Common myeloid progenitor, CD34-positive (primary cell): ENCODE measurements at regions not wholly inside any gene's neighbourhood (a gene's known extent, or its start where the extent isn't known, plus 50 kb on each side); places are given as distances from the start of the nearest gene placed in this dataset.

ENCODE experiments used
- CTCF ChIA-PET: fragments of 350-600 bp; sonication (Branson Sonifier 250); formaldehyde crosslinking; loops from one replicate; lab custom pipeline; 2021; ENCODE audit warnings: antibody characterized with exemption; lab: Charles Lee
- POLR2A ChIA-PET: fragments of 350-600 bp; sonication (Branson Sonifier 250); formaldehyde crosslinking; loops from one replicate; lab custom pipeline; 2021; ENCODE audit warnings: antibody characterized with exemption; lab: Charles Lee
- DNase-seq, 3 donors: peaks; one replicate each; pipeline versions ENCODE4 v3.0.0 to v3.0.0-alpha.2; 2013
- H3K27ac ChIP-seq, 2 experiments: 1 replicate in 1 of 2; 2 replicates in 1 of 2; pipeline ENCODE4 v1.7.0; 2013; ENCODE audit warnings: inconsistent platforms in 2 of 2, low read length in 2 of 2, mild to moderate bottlenecking in 2 of 2, low read depth in 1 of 2, moderate library complexity in 1 of 2; ENCODE audit not compliant: severe bottlenecking in 2 of 2, insufficient read depth in 1 of 2, poor library complexity in 1 of 2
- H3K27me3 ChIP-seq, 5 experiments: replicated peaks in 2 of 5; 1 replicate in 3 of 5; 2 replicates in 2 of 5; pipeline versions ENCODE4 v1.6.1 to v1.7.0; 2013; ENCODE audit warnings: low read length in 4 of 5, mild to moderate bottlenecking in 2 of 5, moderate library complexity in 2 of 5, inconsistent platforms in 1 of 5; ENCODE audit not compliant: insufficient read depth in 5 of 5, control insufficient read depth in 4 of 5
- H3K36me3 ChIP-seq, 4 experiments: 1 replicate in 2 of 4; 2 replicates in 2 of 4; pipeline versions ENCODE4 v1.6.1 to v1.7.0; 2013; ENCODE audit warnings: low read length in 3 of 4, control low read depth in 1 of 4, mild to moderate bottlenecking in 1 of 4; ENCODE audit not compliant: control insufficient read depth in 4 of 4, insufficient read depth in 4 of 4
- H3K4me1 ChIP-seq, 4 experiments: 1 replicate in 3 of 4; 2 replicates in 1 of 4; pipeline versions ENCODE4 v1.6.1 to v1.7.1; 2013; ENCODE audit warnings: low read length in 3 of 4, mild to moderate bottlenecking in 3 of 4, control low read depth in 1 of 4, inconsistent platforms in 1 of 4, moderate library complexity in 1 of 4; ENCODE audit not compliant: control insufficient read depth in 4 of 4, insufficient read depth in 4 of 4; ENCODE audit errors: control extremely low read depth in 1 of 4
- H3K4me3 ChIP-seq, 7 experiments: 1 replicate in 4 of 7; 2 replicates in 3 of 7; pipeline versions ENCODE4 v1.5.1 to v1.7.0; 2013; ENCODE audit warnings: mild to moderate bottlenecking in 7 of 7, low read length in 6 of 7, moderate library complexity in 6 of 7, inconsistent platforms in 2 of 7, low read depth in 2 of 7, control low read depth in 1 of 7; ENCODE audit not compliant: insufficient read depth in 4 of 7, control insufficient read depth in 1 of 7; ENCODE audit errors: extremely low read depth in 1 of 7
- H3K9me3 ChIP-seq, 5 experiments: 1 replicate in 4 of 5; 2 replicates in 1 of 5; pipeline versions ENCODE4 v1.6.1 to v1.7.1; 2013; ENCODE audit warnings: low read length in 4 of 5, mild to moderate bottlenecking in 2 of 5, inconsistent platforms in 1 of 5, low read depth in 1 of 5, moderate library complexity in 1 of 5; ENCODE audit not compliant: control insufficient read depth in 4 of 5, insufficient read depth in 2 of 5; ENCODE audit errors: control extremely low read depth in 1 of 5
- WGBS: methylation state at CpG from one replicate; pipeline ENCODE4 v1.1.5; 2013; ENCODE audit not compliant: insufficient coverage; 5-methylcytosine and 5-hydroxymethylcytosine counted together

DNA sequence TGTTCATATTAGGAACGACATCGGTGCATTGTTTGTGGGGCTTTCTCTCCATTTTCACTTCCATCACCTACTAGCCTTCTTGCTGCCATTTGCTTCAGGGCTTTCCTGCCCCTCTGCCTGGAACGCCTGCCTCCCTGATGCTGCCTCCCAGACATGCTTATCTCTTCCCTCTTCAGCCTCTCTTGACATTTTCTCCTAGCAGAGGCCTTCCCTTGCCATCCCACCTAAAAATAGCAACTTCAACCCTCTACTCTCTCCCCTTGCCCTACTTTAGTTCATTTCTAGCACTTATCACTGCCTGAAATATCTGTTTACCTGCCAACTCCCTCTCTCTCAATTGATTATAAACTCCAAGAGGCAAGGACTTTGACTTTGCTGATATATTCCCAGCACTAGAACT, 210.3 kb downstream of the SP3 start:
- H3K27ac ChIP-seq, result no peak overlapping the region
- H3K4me3 ChIP-seq, result no peak overlapping the region
- WGBS, result 88% methylated on average over 2 of the region's 3 CpGs
- POLR2A ChIA-PET, result no interaction called here
- no peaks in the 10 kb centered on the region for H3K9me3 ChIP-seq
- no peaks in the 10 kb centered on the region for H3K36me3 ChIP-seq
- CTCF ChIA-PET, result interaction anchor here (2.1 kb wide), 1 partner anchor 9 kb away, joined by 6 read pairs; no protein-coding TSS in a partner anchor
- no peaks in the 10 kb centered on the region for H3K4me1 ChIP-seq
- DNase-seq, result no peak
- peaks cover 0 to 10% (median 6%) of the 10 kb centered on the region in 5 experiments for H3K27me3 ChIP-seq

DNA sequence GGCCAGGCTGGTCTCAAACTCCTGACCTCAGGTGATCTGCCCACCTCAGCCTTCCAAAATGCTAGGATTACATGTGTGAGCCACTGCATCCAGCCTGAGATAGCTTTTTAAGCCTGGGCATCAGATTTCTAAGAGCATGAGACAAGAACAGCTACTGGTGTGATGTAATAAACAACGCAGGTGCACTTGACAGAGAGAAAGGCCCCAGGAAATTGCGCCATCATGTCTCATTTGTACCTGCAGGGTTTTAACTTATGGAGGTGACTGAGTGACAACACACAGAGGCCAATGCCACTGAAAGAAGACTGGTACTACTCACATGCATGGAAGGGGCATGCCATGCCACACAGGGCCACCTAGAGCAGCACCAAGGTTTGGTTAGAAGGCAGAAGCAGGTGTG, 209.4 kb downstream of the SP3 start:
- Histone ChIP-seq H3K9me3 (no peaks in the 10 kb centered on the region), H3K4me1 (no peaks in the 10 kb centered on the region), H3K4me3 (no peak overlapping the region), H3K27me3 (peaks cover 0 to 12% (median 4%) of the 10 kb centered on the region in 5 experiments), H3K36me3 (no peaks in the 10 kb centered on the region), H3K27ac (no peak overlapping the region)
- DNase-seq, result no peak
- CTCF ChIA-PET, result no interaction called here
- POLR2A ChIA-PET, result no interaction called here
- WGBS, result 90% methylated on average over 2 of the region's 2 CpGs

DNA sequence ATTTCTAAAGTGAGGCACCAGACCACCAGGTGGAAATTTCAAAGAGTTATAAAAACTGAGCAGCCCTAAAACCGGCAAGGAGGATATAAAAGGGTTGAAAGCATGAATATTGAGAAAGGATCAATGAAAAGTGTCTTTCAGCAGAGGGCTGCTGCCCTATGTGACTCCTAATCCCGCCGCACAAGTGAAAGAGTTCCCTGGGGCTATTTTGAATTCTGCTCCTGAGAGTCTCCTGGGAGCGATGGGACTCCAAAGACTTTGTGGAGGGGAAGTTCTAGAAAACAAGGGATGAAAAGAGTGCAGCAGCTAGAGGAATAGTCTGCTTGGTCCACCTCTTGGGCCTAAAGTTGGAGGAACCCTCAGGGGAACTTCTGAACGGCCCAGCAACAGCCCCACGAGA, 205.2 kb downstream of the SP3 start:
- POLR2A ChIA-PET, result no interaction called here
- CTCF ChIA-PET, result no interaction called here
- peaks cover 0 to 5% (median 0%) of the 10 kb centered on the region in 4 experiments for H3K4me1 ChIP-seq
- no peak overlapping the region for H3K4me3 ChIP-seq
- peaks cover 0 to 32% (median 13%) of the 10 kb centered on the region in 5 experiments for H3K27me3 ChIP-seq
- no peaks in the 10 kb centered on the region for H3K36me3 ChIP-seq
- WGBS, result 100% methylated on average over 5 of the region's 6 CpGs
- no peak overlapping the region for H3K27ac ChIP-seq
- no peak for DNase-seq
- H3K9me3 ChIP-seq, result no peaks in the 10 kb centered on the region

DNA sequence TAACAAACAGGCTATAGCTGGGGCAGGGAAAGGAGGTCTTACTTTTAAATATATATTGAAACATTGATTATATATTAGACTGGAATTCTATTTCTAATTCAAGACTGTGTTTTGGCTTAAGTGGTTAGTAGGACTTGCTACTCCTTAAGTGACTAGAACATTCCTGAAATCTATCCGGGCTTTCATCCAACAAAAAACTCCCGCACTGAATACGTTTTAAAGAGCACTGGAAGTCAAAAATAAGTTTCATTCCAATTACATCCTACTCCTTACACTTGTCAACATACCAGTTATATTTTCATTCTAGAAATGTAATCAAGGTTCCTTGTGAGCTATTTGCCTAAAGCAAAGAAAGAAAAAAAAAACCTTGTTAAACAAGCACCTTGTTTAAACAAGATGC, 204.6 kb downstream of the SP3 start:
- ChIA-PET POLR2A (no interaction called here), CTCF (interaction anchor here (0.6 kb wide), 1 partner anchor 9 kb away, joined by 3 read pairs; no protein-coding TSS in a partner anchor)
- H3K9me3 ChIP-seq, result no peaks in the 10 kb centered on the region
- peaks cover 0 to 5% (median 0%) of the 10 kb centered on the region in 4 experiments for H3K4me1 ChIP-seq
- no peaks in the 10 kb centered on the region for H3K36me3 ChIP-seq
- H3K4me3 ChIP-seq, result no peak overlapping the region
- H3K27me3 ChIP-seq, result peaks cover 0 to 36% (median 15%) of the 10 kb centered on the region in 5 experiments
- no peak overlapping the region for H3K27ac ChIP-seq
- DNase-seq, result no peak
- WGBS, result no CpG with 5 or more reads among the region's 3 CpGs

DNA sequence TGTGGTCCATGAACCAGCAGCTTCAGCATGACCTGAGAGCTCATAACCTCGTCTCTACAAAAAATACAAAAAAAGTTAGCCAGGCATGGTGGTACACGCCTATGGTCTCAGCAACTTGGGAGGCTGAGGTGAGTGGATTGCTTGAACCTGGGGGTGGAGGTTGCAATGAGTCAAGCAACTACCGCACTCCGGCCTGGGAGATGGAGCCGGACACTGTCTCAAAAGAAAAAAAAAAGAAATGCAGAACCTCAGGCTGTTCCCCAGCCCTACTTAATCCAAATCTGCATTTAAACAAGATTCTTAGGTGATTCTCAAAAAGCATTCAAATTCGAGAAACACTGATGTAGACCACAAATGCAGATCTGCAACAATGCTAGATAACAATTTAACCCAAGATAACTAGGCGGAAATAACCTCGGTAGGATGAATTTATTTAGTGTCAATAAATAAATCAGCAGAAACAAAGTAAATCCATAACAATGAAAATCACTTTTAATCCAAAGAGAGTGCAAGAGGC, 203.5 kb downstream of the SP3 start:
- WGBS, result 100% methylated on average over 5 of the region's 8 CpGs
- Histone ChIP-seq H3K36me3 (no peaks in the 10 kb centered on the region), H3K4me3 (no peak overlapping the region), H3K27ac (no peak overlapping the region), H3K4me1 (peaks cover 0 to 5% (median 0%) of the 10 kb centered on the region in 4 experiments), H3K9me3 (no peaks in the 10 kb centered on the region), H3K27me3 (peaks cover 0 to 45% (median 17%) of the 10 kb centered on the region in 5 experiments)
- no peak for DNase-seq
- POLR2A ChIA-PET, result no interaction called here
- CTCF ChIA-PET, result no interaction called here

DNA sequence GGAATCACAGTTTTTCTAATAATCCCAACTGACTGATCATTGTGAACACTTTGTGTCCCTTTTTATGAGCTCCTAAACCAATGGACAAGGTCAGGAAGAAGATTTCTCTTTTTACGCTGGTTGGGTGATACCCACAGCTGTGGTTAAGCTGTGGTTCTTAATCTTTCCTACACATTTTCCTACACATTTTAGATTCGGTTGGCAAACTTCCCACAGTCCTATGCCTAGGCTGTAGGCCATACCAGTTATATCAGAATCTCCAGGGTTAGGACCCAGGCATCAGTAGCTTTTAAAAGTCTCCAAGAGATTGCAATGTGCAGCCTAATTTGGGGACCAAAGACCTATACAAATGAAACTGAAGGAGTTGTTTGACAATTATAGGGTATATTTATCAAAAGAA, 203.0 kb downstream of the SP3 start:
- no peaks in the 10 kb centered on the region for H3K9me3 ChIP-seq
- peaks cover 0 to 50% (median 17%) of the 10 kb centered on the region in 5 experiments for H3K27me3 ChIP-seq
- no peak overlapping the region for H3K4me3 ChIP-seq
- 6% methylated on average over 2 of the region's 2 CpGs for WGBS
- peaks cover 0 to 5% (median 0%) of the 10 kb centered on the region in 4 experiments for H3K4me1 ChIP-seq
- peak; percentile 25 to 33 (median 32) for DNase-seq
- ChIA-PET CTCF (no interaction called here), POLR2A (no interaction called here)
- no peaks in the 10 kb centered on the region for H3K36me3 ChIP-seq
- H3K27ac ChIP-seq, result no peak overlapping the region

DNA sequence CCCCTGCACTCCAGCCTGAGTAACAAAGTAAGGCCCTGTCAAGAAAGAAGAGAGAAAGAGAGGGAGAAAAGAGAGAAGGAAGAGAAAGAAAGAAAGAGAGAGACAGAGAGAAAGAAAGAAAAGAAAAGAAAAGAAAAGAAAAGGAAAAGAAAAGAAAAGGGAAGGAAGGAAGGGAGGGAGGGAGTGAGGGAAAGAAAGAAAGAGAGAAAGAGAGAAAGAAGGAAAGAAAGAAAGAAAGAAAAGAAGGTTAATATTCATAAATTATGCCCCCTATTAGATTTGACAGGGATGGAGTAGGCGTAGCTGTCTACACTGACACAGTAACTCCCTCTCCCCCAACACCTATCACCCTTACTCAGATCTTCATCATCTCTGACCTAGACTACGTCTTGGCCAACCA, 202.3 kb downstream of the SP3 start:
- ChIA-PET POLR2A (no interaction called here), CTCF (no interaction called here)
- Histone ChIP-seq H3K9me3 (no peaks in the 10 kb centered on the region), H3K4me3 (no peak overlapping the region), H3K27ac (no peak overlapping the region), H3K36me3 (no peaks in the 10 kb centered on the region), H3K4me1 (peaks cover 0 to 5% (median 0%) of the 10 kb centered on the region in 4 experiments), H3K27me3 (peaks cover 0 to 57% (median 17%) of the 10 kb centered on the region in 5 experiments)
- 100% methylated on average over 1 of the region's 2 CpGs for WGBS
- no peak for DNase-seq
